Adrenal gland (tissue), 9 donors: ENCODE measurements at regions not wholly inside any gene's neighbourhood (a gene's known extent, or its start where the extent isn't known, plus 50 kb on each side); places are given as distances from the start of the nearest gene placed in this dataset.

Experiments
- DNase-seq, 7 donors: peaks; one replicate each; pipeline ENCODE4 v3.0.0-alpha.2; 2019 to 2020
- H3K27ac ChIP-seq, 5 donors: fragments of 200-600 bp; sonication (generic) in 4 of 5; 1 replicate in 3 of 5; 2 replicates in 2 of 5; pipeline versions ENCODE4 v1.5.1 to v1.8.0; 2016 to 2020; ENCODE audit warnings: mild to moderate bottlenecking in 1 of 5
- H3K27me3 ChIP-seq: fragments of 200-600 bp; 2 replicates; pipeline ENCODE4 v1.8.0; 2021
- H3K36me3 ChIP-seq, 2 donors: fragments of 200-600 bp; replicated peaks in 1 of 2; 1 replicate in 1 of 2; 2 replicates in 1 of 2; pipeline versions ENCODE4 v1.5.1 to v1.8.0; 2018 to 2022
- H3K4me1 ChIP-seq, 2 donors: fragments of 200-600 bp; replicated peaks in 1 of 2; 1 replicate in 1 of 2; 2 replicates in 1 of 2; pipeline versions ENCODE4 v1.5.1 to v1.8.0; 2018 to 2021
- H3K4me3 ChIP-seq, 4 donors: fragments of 200-600 bp; sonication (generic) in 3 of 4; one replicate each; pipeline ENCODE4 v1.5.1; 2016 to 2018
- H3K9me3 ChIP-seq, 3 donors: fragments of 200-600 bp; sonication (generic) in 1 of 3; replicated peaks in 1 of 3; 1 replicate in 2 of 3; 2 replicates in 1 of 3; pipeline versions ENCODE4 v1.5.1 to v1.8.0; 2016 to 2021
- CTCF ChIP-seq, 6 experiments: fragments of 450-650 bp in 4 of 6; fragments of 200-600 bp in 2 of 6; sonication (generic) in 1 of 6; IDR thresholded peaks; 1 replicate in 5 of 6; 2 replicates in 1 of 6; pipeline versions ENCODE4 v1.5.1 to v1.8.0; 2016 to 2021; ENCODE audit warnings: antibody characterized with exemption in 6 of 6, mild to moderate bottlenecking in 2 of 6, moderate library complexity in 1 of 6
- POLR2A ChIP-seq, 2 donors: fragments of 450-650 bp; IDR thresholded peaks; one replicate each; pipeline ENCODE4 v1.6.1; 2017; ENCODE audit warnings: antibody characterized with exemption in 2 of 2, mild to moderate bottlenecking in 2 of 2, moderate library complexity in 1 of 2
- WGBS, 4 donors: extraction: QIAGEN DNeasy Blood & Tissue Kit in 2 of 4; methylation state at CpG; one replicate each; pipeline versions ENCODE4 v1.1.5 to v1.1.7; 2013 to 2017; 5-methylcytosine and 5-hydroxymethylcytosine counted together
- intact Hi-C, 2 donors: fragments of 100-400 bp; cut with DNase I; formaldehyde crosslinking; loops; one replicate each; pipeline versions ENCODE4 v1.14.1 to v1.15.0; 2022 to 2023
- donor health status: healthy with polysubstance abuse.
- donor health status: Bipolar disorder and iron deficiency.
- donor health status: DM: yes; HTN: yes; CAD: no.
- donor health status: DM: no; HTN: no; CAD: no.
- donor health status: DM: no; HTN: no; CAD: no.

- H3K9me3 ChIP-seq: no peaks in the 10 kb centered on the region
- 83 to 97% (median 89%) methylated on average over 2 of the region's 2 CpGs for WGBS, 4 donors
- intact Hi-C loops: no loop called here
- no peak for DNase-seq
- H3K4me3 ChIP-seq: no peak overlapping the region
- H3K36me3 ChIP-seq: no peaks in the 10 kb centered on the region
- H3K27me3 ChIP-seq: no peaks in the 10 kb centered on the region
- no peaks in the 10 kb centered on the region for H3K4me1 ChIP-seq
- TF ChIP-seq POLR2A (IDR thresholded peaks at IDR 0.05) (no peak), CTCF (IDR thresholded peaks at IDR 0.05) (no peak)
- H3K27ac ChIP-seq: no peak overlapping the region
Observed at GRCh38 chr1:187876775-187877174, 1048.0 kb downstream of the PLA2G4A start.

- Histone ChIP-seq H3K27me3 (no peaks in the 10 kb centered on the region), H3K4me3 (no peak overlapping the region), H3K4me1 (no peaks in the 10 kb centered on the region), H3K36me3 (no peaks in the 10 kb centered on the region), H3K27ac (no peak overlapping the region), H3K9me3 (no peaks in the 10 kb centered on the region)
- DNase-seq: no peak
- intact Hi-C loops: no loop called here
- TF ChIP-seq CTCF (IDR thresholded peaks at IDR 0.05) (no peak), POLR2A (IDR thresholded peaks at IDR 0.05) (no peak)
- 65 to 71% (median 67%) methylated on average over 5 of the region's 5 CpGs for WGBS, 4 donors
Observed at GRCh38 chr1:187877220-187877619, 1048.5 kb downstream of the PLA2G4A start.

GRCh38 chr1:187878883-187879282 lies 1050.1 kb downstream of the PLA2G4A start:
- H3K36me3 ChIP-seq: no peaks in the 10 kb centered on the region
- no peak for TF ChIP-seq CTCF (IDR thresholded peaks at IDR 0.05)
- intact Hi-C loops: no loop called here
- no peak for DNase-seq
- H3K27me3 ChIP-seq: no peaks in the 10 kb centered on the region
- no peak overlapping the region for H3K4me3 ChIP-seq
- H3K9me3 ChIP-seq: no peaks in the 10 kb centered on the region
- no peak overlapping the region for H3K27ac ChIP-seq
- 80 to 87% (median 84%) methylated on average over 8 of the region's 8 CpGs for WGBS, 4 donors
- H3K4me1 ChIP-seq: no peaks in the 10 kb centered on the region

- no peak for DNase-seq
- Histone ChIP-seq H3K27ac (no peak overlapping the region), H3K36me3 (no peaks in the 10 kb centered on the region), H3K4me3 (no peak overlapping the region), H3K4me1 (no peaks in the 10 kb centered on the region), H3K27me3 (no peaks in the 10 kb centered on the region), H3K9me3 (no peaks in the 10 kb centered on the region)
- TF ChIP-seq POLR2A (IDR thresholded peaks at IDR 0.05): no peak
- no peak for TF ChIP-seq CTCF (IDR thresholded peaks at IDR 0.05)
- intact Hi-C loops: no loop called here
- 64 to 71% (median 70%) methylated on average over 2 of the region's 2 CpGs for WGBS, 4 donors
Observed at GRCh38 chr1:187883356-187883755, 1054.6 kb downstream of the PLA2G4A start.
